ENCODE measurements at regions not wholly inside any gene's neighbourhood (a gene's known extent, or its start where the extent isn't known, plus 50 kb on each side); places are given as distances from the start of the nearest gene placed in this dataset.

- Mint-ChIP-seq H3K27me3 (ENCODE audit: insufficient read depth, low read depth, poor library complexity) (peaks cover 2% of the 10 kb centered on the region), H3K9me3 (no peaks in the 10 kb centered on the region; the same call in 2 of the 3 replicates), H3K4me3 (no peak overlapping the region), H3K36me3 (ENCODE audit: low read depth) (no peaks in the 10 kb centered on the region), H3K4me1 (peaks cover 12% of the 10 kb centered on the region), H3K27ac (no peak overlapping the region)
- H3F3A ChIP-seq (replicated peaks; ENCODE audit: low read depth) = no peaks in the 10 kb centered on the region
- no peaks in the 10 kb centered on the region for H3K79me2 ChIP-seq (replicated peaks; ENCODE audit: insufficient read depth)
- no peak overlapping the region for H3K27ac ChIP-seq (ENCODE audit: low read depth)
- ATAC-seq (no peak; the same call in 2 of the 3 replicates), DNase-seq (ENCODE audit: low spot score) (peak; percentile 57)
- no peaks in the 10 kb centered on the region; the same call in 1 of the 2 replicates for H3K36me3 ChIP-seq (ENCODE audit: insufficient read depth)
- peaks cover 6% of the 10 kb centered on the region; the same call in 1 of the 2 replicates for H3K4me1 ChIP-seq (ENCODE audit: insufficient read depth)
- H4K20me1 ChIP-seq (replicated peaks; ENCODE audit: insufficient read depth) = no peaks in the 10 kb centered on the region
- no peak overlapping the region for H3K4me3 ChIP-seq
- H2AFZ ChIP-seq = no peak overlapping the region
- H3K27me3 ChIP-seq (ENCODE audit: insufficient read depth) = no peaks in the 10 kb centered on the region
- H3K9me2 ChIP-seq (ENCODE audit: insufficient read depth) = no peaks in the 10 kb centered on the region
- no peak overlapping the region for H3K4me2 ChIP-seq
- TF ChIP-seq ZNF331 (CRISPR knock-in tag; IDR thresholded peaks at IDR 0.05; ENCODE audit: low read depth) = no peak
Measured at GRCh38 chr7:12119620-12120303, 91.3 kb upstream of the TMEM106B start.

GRCh38 chr7:12120632-12121031 is 90.5 kb upstream of the TMEM106B start:
- Mint-ChIP-seq H3K4me3 (no peak overlapping the region), H3K4me1 (peaks cover 12% of the 10 kb centered on the region), H3K36me3 (ENCODE audit: low read depth) (no peaks in the 10 kb centered on the region), H3K9me3 (no peaks in the 10 kb centered on the region; the same call in 2 of the 3 replicates), H3K27me3 (ENCODE audit: insufficient read depth, low read depth, poor library complexity) (peaks cover 2% of the 10 kb centered on the region), H3K27ac (no peak overlapping the region)
- H3K79me2 ChIP-seq (replicated peaks; ENCODE audit: insufficient read depth) = no peaks in the 10 kb centered on the region
- H3F3A ChIP-seq (replicated peaks; ENCODE audit: low read depth) = no peaks in the 10 kb centered on the region
- no peaks in the 10 kb centered on the region; the same call in 1 of the 2 replicates for H3K36me3 ChIP-seq (ENCODE audit: insufficient read depth)
- no peak overlapping the region for H3K4me2 ChIP-seq
- peaks cover 6% of the 10 kb centered on the region; the same call in 1 of the 2 replicates for H3K4me1 ChIP-seq (ENCODE audit: insufficient read depth)
- no peak overlapping the region for H3K27ac ChIP-seq (ENCODE audit: low read depth)
- ATAC-seq (no peak), DNase-seq (ENCODE audit: low spot score) (no peak)
- H3K27me3 ChIP-seq (ENCODE audit: insufficient read depth) = no peaks in the 10 kb centered on the region
- no peaks in the 10 kb centered on the region for H4K20me1 ChIP-seq (replicated peaks; ENCODE audit: insufficient read depth)
- H3K4me3 ChIP-seq = no peak overlapping the region
- H3K9me2 ChIP-seq (ENCODE audit: insufficient read depth) = no peaks in the 10 kb centered on the region
- no peak overlapping the region for H2AFZ ChIP-seq
- TF ChIP-seq ETS1 (IDR thresholded peaks at IDR 0.05) = no peak
- TF ChIP-seq POLR2AphosphoS5 (IDR thresholded peaks at IDR 0.05; ENCODE audit: low read depth) = no peak
- TF ChIP-seq CREB1 (CRISPR knock-in tag; IDR thresholded peaks at IDR 0.05; ENCODE audit: low read depth) = no peak
- no peak for TF ChIP-seq EZH2 (IDR thresholded peaks at IDR 0.05; ENCODE audit: low read depth, unreplicated experiment)
- TF ChIP-seq JUNB (IDR thresholded peaks at IDR 0.05; ENCODE audit: unreplicated experiment) = no peak
- TF ChIP-seq STAT1 (IDR thresholded peaks at IDR 0.05; ENCODE audit: unreplicated experiment) = no peak
- no peak for TF ChIP-seq EZH2phosphoT487 (IDR thresholded peaks at IDR 0.05; ENCODE audit: unreplicated experiment)
- TF ChIP-seq CTCF (conservative IDR thresholded peaks at IDR 0.05; ENCODE audit: low read depth in 2 of 2) = no peak
- TF ChIP-seq ZNF462 (CRISPR knock-in tag; IDR thresholded peaks at IDR 0.05) = no peak
